Keratinocyte (primary cell): ENCODE measurements at regions not wholly inside any gene's neighbourhood (a gene's known extent, or its start where the extent isn't known, plus 50 kb on each side); places are given as distances from the start of the nearest gene placed in this dataset.

ENCODE experiments used
- EZH2 ChIP-seq: IDR thresholded peaks from one replicate; pipeline ENCODE4 v1.6.1; 2012; ENCODE audit warnings: inconsistent platforms, mild to moderate bottlenecking, low read length, moderate library complexity
- TF ChIP-seq, protein P1 (sequence below), 3 experiments: IDR thresholded peaks in 1 of 3; conservative IDR thresholded peaks in 1 of 3; optimal IDR thresholded peaks in 1 of 3; 2 replicates in 2 of 3; 3 replicates in 1 of 3; pipeline versions ENCODE3 to v1.5.1; 2011; ENCODE audit warnings: low read length in 3 of 3, mild to moderate bottlenecking in 3 of 3, moderate library complexity in 2 of 3, control low read depth in 1 of 3, inconsistent platforms in 1 of 3; ENCODE audit not compliant: insufficient read depth in 2 of 3; ENCODE audit errors: extremely low read depth in 1 of 3

DNA sequence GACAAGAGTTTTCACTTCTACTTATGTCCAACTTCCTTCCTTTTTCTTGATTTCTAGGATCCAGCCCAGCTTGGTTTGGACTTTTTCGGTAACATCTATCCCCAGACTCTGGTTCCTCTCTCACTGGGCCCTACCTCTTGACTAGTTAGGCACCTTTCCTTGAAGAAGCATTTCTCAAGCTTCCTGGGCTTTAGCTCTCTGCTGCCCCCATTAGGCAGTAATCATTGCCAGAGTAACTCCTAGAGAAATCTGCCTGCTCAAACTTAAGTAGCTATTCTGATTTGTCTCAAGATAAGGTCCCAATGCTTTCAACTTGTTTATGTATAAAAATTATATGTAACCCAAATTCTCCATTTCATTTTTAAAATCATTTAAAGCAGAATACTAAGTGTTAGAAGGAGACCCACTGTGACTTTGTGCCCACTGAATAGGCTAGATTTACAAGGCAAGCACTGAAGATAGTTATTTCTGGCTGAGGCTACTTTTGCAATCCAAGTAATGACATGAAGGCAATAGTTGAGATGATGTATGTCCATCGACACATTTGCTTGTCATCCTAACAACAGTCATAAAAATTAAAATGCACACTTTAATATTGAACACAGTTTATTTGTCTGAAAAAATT, 275.0 kb upstream of the G2E3 start:
- TF ChIP-seq, protein P1, sequence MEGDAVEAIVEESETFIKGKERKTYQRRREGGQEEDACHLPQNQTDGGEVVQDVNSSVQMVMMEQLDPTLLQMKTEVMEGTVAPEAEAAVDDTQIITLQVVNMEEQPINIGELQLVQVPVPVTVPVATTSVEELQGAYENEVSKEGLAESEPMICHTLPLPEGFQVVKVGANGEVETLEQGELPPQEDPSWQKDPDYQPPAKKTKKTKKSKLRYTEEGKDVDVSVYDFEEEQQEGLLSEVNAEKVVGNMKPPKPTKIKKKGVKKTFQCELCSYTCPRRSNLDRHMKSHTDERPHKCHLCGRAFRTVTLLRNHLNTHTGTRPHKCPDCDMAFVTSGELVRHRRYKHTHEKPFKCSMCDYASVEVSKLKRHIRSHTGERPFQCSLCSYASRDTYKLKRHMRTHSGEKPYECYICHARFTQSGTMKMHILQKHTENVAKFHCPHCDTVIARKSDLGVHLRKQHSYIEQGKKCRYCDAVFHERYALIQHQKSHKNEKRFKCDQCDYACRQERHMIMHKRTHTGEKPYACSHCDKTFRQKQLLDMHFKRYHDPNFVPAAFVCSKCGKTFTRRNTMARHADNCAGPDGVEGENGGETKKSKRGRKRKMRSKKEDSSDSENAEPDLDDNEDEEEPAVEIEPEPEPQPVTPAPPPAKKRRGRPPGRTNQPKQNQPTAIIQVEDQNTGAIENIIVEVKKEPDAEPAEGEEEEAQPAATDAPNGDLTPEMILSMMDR (optimal IDR thresholded peaks at IDR 0.05 in 1 of 3, IDR thresholded peaks at IDR 0.05 in 1 of 3, conservative IDR thresholded peaks at IDR 0.05 in 1 of 3; ENCODE audit: extremely low read depth in 1 of 3, insufficient read depth in 2 of 3, low read length in 3 of 3) = peak; percentile 66 to 90 (median 80)
- TF ChIP-seq EZH2 = no peak
